ENCODE measurements at regions not wholly inside any gene's neighbourhood (a gene's known extent, or its start where the extent isn't known, plus 50 kb on each side); places are given as distances from the start of the nearest gene placed in this dataset.

DNA sequence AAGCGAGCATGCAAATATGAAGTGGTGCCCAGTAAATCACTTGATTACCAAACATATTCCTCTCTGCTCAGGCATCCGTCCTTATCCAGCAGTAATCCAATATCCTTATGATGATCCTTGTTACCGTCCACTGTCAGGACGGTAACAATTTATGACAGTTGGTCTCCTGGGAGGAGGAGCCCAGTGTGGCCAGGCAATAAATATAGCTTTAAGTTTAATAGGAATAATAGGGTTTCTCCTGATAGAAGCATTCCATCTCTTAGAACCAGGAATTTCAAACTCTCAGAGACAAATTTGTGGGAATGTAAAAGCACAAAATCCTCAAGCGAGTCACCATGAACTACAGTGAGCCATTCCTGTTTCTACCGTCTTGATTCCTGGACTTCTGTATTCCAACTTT, 171.2 kb upstream of the IL15 start (continued):
- TF ChIP-seq KDM4A (IDR thresholded peaks at IDR 0.05; ENCODE audit: low read depth, low read length, severe bottlenecking) (no peak), RXRA (IDR thresholded peaks at IDR 0.05; ENCODE audit: insufficient read depth, low read depth, low read length) (no peak), JUND (IDR thresholded peaks at IDR 0.05; ENCODE audit: low read length) (no peak), SIN3A (conservative IDR thresholded peaks at IDR 0.05 in 1 of 2, IDR thresholded peaks at IDR 0.05 in 1 of 2; ENCODE audit: low read depth in 1 of 2, low read length in 2 of 2) (no peak)

Data from H1 (cell line).